Panc1 (cell line): ENCODE measurements at regions not wholly inside any gene's neighbourhood (a gene's known extent, or its start where the extent isn't known, plus 50 kb on each side); places are given as distances from the start of the nearest gene placed in this dataset.

ENCODE experiments used
- ATAC-seq: fragments of 200-7000 bp; cut with Tn5 transposase; 2 replicates; pipeline ENCODE4 v1.9.1; 2020; ENCODE audit warnings: mild to moderate bottlenecking, moderate library complexity
- BruUV-seq: library from RNA; stranded (reverse); fragments of 400-500 nt; replicated peaks from 2 replicates; lab custom pipeline; 2021; lab: Mats Ljungman, UMichigan
- CTCF ChIA-PET: fragments of 300-600 bp; sonication (Branson Sonifier 250); formaldehyde crosslinking; loops from one replicate; lab custom pipeline; 2022; ENCODE audit warnings: antibody characterized with exemption; lab: Charles Lee
- POLR2A ChIA-PET: fragments of 300-600 bp; sonication (Branson Sonifier 250); formaldehyde crosslinking; loops from one replicate; lab custom pipeline; 2022; ENCODE audit warnings: antibody characterized with exemption; lab: Charles Lee
- DNase-seq: peaks from one replicate; pipeline ENCODE4 v3.0.0-alpha.2; 2010; ENCODE audit warnings: low read depth, low spot score
- H3K27ac ChIP-seq: 2 replicates; pipeline ENCODE4 v1.5.1; 2011; ENCODE audit warnings: mild to moderate bottlenecking, low read length, inconsistent platforms
- H3K27me3 ChIP-seq: fragments of 200-500 bp; sonication (Bioruptor generic); 2 replicates; pipeline ENCODE4 v1.6.0; 2014; ENCODE audit warnings: low read length, inconsistent platforms; ENCODE audit not compliant: control insufficient read depth, insufficient read depth
- H3K36me3 ChIP-seq: fragments of 200-500 bp; sonication (Bioruptor generic); 2 replicates; pipeline ENCODE4 v1.5.1; 2014; ENCODE audit warnings: inconsistent platforms, mild to moderate bottlenecking, low read length, moderate library complexity; ENCODE audit not compliant: control insufficient read depth, insufficient read depth
- H3K4me1 ChIP-seq: 2 replicates; pipeline ENCODE4 v1.5.1; 2011; ENCODE audit warnings: inconsistent platforms, mild to moderate bottlenecking, low read length, moderate library complexity; ENCODE audit not compliant: control insufficient read depth, insufficient read depth
- H3K4me3 ChIP-seq, 2 experiments: 2 replicates each; pipeline ENCODE4 v1.5.1; 2011 to 2012; ENCODE audit warnings: low read depth in 2 of 2, low read length in 2 of 2, mild to moderate bottlenecking in 2 of 2, inconsistent platforms in 1 of 2, moderate library complexity in 1 of 2
- H3K9me3 ChIP-seq: fragments of 200-500 bp; sonication (Bioruptor generic); 2 replicates; pipeline ENCODE4 v1.5.1; 2014; ENCODE audit warnings: low read depth, mild to moderate bottlenecking, inconsistent platforms, low read length, moderate library complexity; ENCODE audit not compliant: control insufficient read depth, insufficient read depth
- CTCF ChIP-seq: fragments of 450-650 bp; IDR thresholded peaks from 2 replicates; pipeline ENCODE4 v1.5.1; 2017; ENCODE audit warnings: mild to moderate bottlenecking
- POLR2AphosphoS5 ChIP-seq: IDR thresholded peaks from 2 replicates; pipeline ENCODE4 v1.6.1; 2012; ENCODE audit warnings: mild to moderate bottlenecking, low read depth, low read length, moderate library complexity
- REST ChIP-seq, 2 experiments: IDR thresholded peaks; 2 replicates each; pipeline ENCODE4 v1.6.1; 2011 to 2012; ENCODE audit warnings: low read depth in 2 of 2, control low read depth in 1 of 2, low read length in 1 of 2, mild to moderate bottlenecking in 1 of 2, moderate library complexity in 1 of 2; ENCODE audit not compliant: insufficient read depth in 1 of 2
- SIN3A ChIP-seq: IDR thresholded peaks from 2 replicates; pipeline ENCODE4 v1.6.1; 2012; ENCODE audit warnings: low read depth, mild to moderate bottlenecking, low read length, moderate library complexity, borderline replicate concordance; ENCODE audit not compliant: insufficient read depth
- TCF7L2 ChIP-seq: IDR thresholded peaks from 2 replicates; pipeline ENCODE4 v1.6.1; 2011; ENCODE audit warnings: mild to moderate bottlenecking, low read depth, low read length, inconsistent platforms
- in situ Hi-C: cut with HindIII; loops from 2 replicates; pipeline ENCODE4 v1.10.0; 2016; ENCODE audit warnings: low sequenced_read_pairs, low pct_unique_long_range_greater_than_20kb
- intact Hi-C: fragments of 100-400 bp; cut with micrococcal nuclease; formaldehyde crosslinking; loops from one replicate; pipeline ENCODE4 v1.10.0; 2022; ENCODE audit not compliant: unreplicated experiment

- CTCF ChIA-PET, result no interaction called here
- TF ChIP-seq TCF7L2 (no peak), SIN3A (no peak), REST (IDR thresholded peaks at IDR 0.05; ENCODE audit: insufficient read depth in 1 of 2, low read depth in 2 of 2, low read length in 1 of 2) (no peak), CTCF (no peak), POLR2AphosphoS5 (no peak)
- H3K9me3 ChIP-seq, result no peaks in the 10 kb centered on the region
- no peak overlapping the region for H3K27ac ChIP-seq
- peaks cover 4% of the 10 kb centered on the region; the same call in 1 of the 2 replicates for H3K27me3 ChIP-seq
- no peaks in the 10 kb centered on the region for H3K4me1 ChIP-seq
- in situ Hi-C loops, result no loop called here
- intact Hi-C loops, result no loop called here
- ATAC-seq (no peak), DNase-seq (no peak)
- POLR2A ChIA-PET, result no interaction called here
- H3K36me3 ChIP-seq, result no peaks in the 10 kb centered on the region
- BruUV-seq, result no TSS peak
- H3K4me3 ChIP-seq, result no peak overlapping the region
These were observed 89.8 kb upstream of the TMEM72 start for GRCh38 chr10:44821290-44821689.

GRCh38 chr10:44822349-44822748 lies 88.8 kb upstream of the TMEM72 start:
- POLR2A ChIA-PET, result no interaction called here
- no peak overlapping the region for H3K4me3 ChIP-seq
- TF ChIP-seq SIN3A, result no peak
- TF ChIP-seq REST (IDR thresholded peaks at IDR 0.05; ENCODE audit: insufficient read depth in 1 of 2, low read depth in 2 of 2, low read length in 1 of 2), result no peak
- no peak for TF ChIP-seq CTCF
- TF ChIP-seq POLR2AphosphoS5, result no peak
- no peak for TF ChIP-seq TCF7L2

More at GRCh38 chr10:44822349-44822748, 88.8 kb upstream of the TMEM72 start:
- Histone ChIP-seq H3K27ac (no peak overlapping the region), H3K9me3 (no peaks in the 10 kb centered on the region), H3K36me3 (no peaks in the 10 kb centered on the region), H3K4me1 (no peaks in the 10 kb centered on the region), H3K27me3 (no peaks in the 10 kb centered on the region; the same call in 1 of the 2 replicates)
- CTCF ChIA-PET, result no interaction called here
- in situ Hi-C loops (no loop called here), intact Hi-C loops (no loop called here)
- BruUV-seq, result no TSS peak
- no peak for DNase-seq
- no peak for ATAC-seq
